Activated B cell treated with CpG ODN at 0.5 μM for 24 hours (primary cell): ENCODE measurements at regions not wholly inside any gene's neighbourhood (a gene's known extent, or its start where the extent isn't known, plus 50 kb on each side); places are given as distances from the start of the nearest gene placed in this dataset.

Experiments used
- ATAC-seq: fragments of 200-7000 bp; cut with Tn5 transposase; one replicate; pipeline ENCODE4 v1.10.0; 2021; ENCODE audit warnings: low read depth, mild to moderate bottlenecking, moderate library complexity
- CTCF ChIA-PET: fragments of 350-600 bp; sonication (Branson Sonifier 250); formaldehyde crosslinking; loops from one replicate; lab custom pipeline; 2021; ENCODE audit warnings: antibody characterized with exemption; lab: Charles Lee
- POLR2A ChIA-PET: fragments of 350-600 bp; sonication (Branson Sonifier 250); formaldehyde crosslinking; loops from one replicate; lab custom pipeline; 2021; ENCODE audit warnings: antibody characterized with exemption; lab: Charles Lee
- DNase-seq: peaks from one replicate; pipeline ENCODE4 v3.0.0; 2022
- H3K27ac Mint-ChIP-seq: one replicate; pipeline ENCODE4 v1.8.0; 2020; ENCODE audit warnings: mixed read lengths
- H3K27me3 Mint-ChIP-seq: one replicate; pipeline ENCODE4 v1.8.0; 2021; ENCODE audit warnings: mixed read lengths
- H3K36me3 Mint-ChIP-seq: one replicate; pipeline ENCODE4 v1.8.0; 2021; ENCODE audit warnings: low read depth, mixed read lengths
- H3K4me1 Mint-ChIP-seq: one replicate; pipeline ENCODE4 v1.8.0; 2021; ENCODE audit warnings: mixed read lengths
- H3K4me3 Mint-ChIP-seq: one replicate; pipeline ENCODE4 v1.8.0; 2020; ENCODE audit warnings: mild to moderate bottlenecking, mixed read lengths
- H3K9me3 Mint-ChIP-seq: one replicate; pipeline ENCODE4 v1.8.0; 2020; ENCODE audit warnings: mixed read lengths
- CTCF ChIP-seq: fragments of 200-600 bp; IDR thresholded peaks from one replicate; pipeline ENCODE4 v1.8.0; 2022; ENCODE audit warnings: antibody characterized with exemption, mild to moderate bottlenecking
- intact Hi-C: fragments of 100-400 bp; cut with micrococcal nuclease; formaldehyde crosslinking; loops from one replicate; pipeline ENCODE4 v1.15.1; 2024

DNA sequence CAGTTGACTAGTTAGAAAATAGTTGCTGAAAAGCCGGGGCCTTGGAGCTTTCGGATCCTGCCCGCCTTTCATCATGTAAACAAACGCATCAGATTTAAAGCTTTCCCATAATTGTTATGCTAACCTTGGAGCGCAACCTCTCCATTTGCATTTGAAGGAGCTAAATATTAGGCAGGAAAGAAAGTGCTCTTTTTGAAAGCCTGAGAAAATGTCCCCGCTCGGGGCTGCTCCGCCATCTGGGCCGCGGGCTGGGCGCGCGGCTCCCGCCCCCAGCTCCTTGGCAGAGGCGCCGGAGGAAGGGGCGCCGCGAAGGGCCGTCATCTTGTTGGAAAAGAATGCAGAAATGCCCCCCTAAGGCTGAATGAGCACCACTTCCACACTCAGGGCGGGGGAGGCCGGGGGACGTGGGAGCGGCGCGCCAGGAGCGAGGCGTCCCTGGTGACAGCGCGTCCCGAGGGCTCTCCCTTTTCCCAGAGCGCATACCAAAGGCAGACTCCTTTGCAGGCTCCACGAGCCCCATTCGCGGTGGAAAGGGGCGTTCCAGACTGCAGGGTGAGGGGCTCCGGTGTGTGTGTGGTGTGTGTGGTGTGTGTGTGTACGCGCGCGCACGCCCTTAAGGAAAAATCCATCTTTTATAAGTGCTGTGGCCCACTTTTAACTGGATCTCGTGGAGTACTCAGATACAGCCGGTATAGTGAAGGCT is 145.6 kb upstream of the ID4 start:
- H3K27ac Mint-ChIP-seq = no peak overlapping the region
- ATAC-seq = no peak
- ChIA-PET CTCF (no interaction called here), POLR2A (no interaction called here)
- H3K27me3 Mint-ChIP-seq = peaks cover 5% of the 10 kb centered on the region
- H3K4me1 Mint-ChIP-seq = no peaks in the 10 kb centered on the region
- H3K36me3 Mint-ChIP-seq = no peaks in the 10 kb centered on the region
- no peak for DNase-seq
- intact Hi-C loops = no loop called here
- no peaks in the 10 kb centered on the region for H3K9me3 Mint-ChIP-seq
- H3K4me3 Mint-ChIP-seq = no peak overlapping the region
- no peak for TF ChIP-seq CTCF

DNA sequence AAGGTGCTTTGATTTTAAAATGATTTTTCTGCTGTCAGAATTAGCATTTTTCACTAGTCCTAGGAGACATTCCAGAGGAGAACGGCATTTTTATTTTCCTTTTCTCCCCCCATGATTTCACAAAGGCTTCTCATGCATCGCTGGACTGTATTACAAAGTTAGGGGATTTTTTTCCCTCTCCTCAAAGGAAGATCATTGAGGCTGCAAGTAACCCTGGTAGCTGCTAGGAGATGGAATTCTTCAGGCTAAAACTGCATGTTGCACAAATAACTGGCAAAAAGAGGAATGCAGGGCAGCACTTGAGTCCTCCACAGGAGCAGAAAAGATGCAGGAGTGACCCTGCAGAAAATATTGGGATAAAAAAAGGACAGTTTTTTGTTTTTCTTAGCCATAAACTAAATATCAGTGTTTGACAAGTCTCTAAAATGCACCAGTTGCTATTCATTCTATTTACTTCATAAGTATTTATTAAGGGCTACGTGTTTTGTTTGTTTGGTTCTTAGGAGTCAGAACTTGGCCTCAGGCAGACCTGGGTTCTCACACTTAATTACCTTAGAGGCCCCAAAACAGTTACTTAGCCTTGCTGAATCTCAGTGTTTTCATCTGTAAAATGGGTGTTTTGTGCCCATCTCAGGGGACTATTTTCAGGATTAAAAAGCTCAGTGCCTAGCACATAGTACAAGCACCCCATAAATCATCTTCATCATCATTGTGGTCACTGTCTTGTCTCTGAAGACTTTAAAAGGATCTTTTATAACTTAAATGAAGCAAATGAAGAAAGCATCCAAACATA is 144.5 kb upstream of the ID4 start:
- ATAC-seq = no peak
- Mint-ChIP-seq H3K36me3 (no peaks in the 10 kb centered on the region), H3K9me3 (no peaks in the 10 kb centered on the region), H3K4me3 (no peak overlapping the region), H3K4me1 (no peaks in the 10 kb centered on the region), H3K27me3 (peaks cover 5% of the 10 kb centered on the region), H3K27ac (no peak overlapping the region)
- POLR2A ChIA-PET = no interaction called here
- intact Hi-C loops = no loop called here
- TF ChIP-seq CTCF = no peak
- no peak for DNase-seq
- CTCF ChIA-PET = no interaction called here

DNA sequence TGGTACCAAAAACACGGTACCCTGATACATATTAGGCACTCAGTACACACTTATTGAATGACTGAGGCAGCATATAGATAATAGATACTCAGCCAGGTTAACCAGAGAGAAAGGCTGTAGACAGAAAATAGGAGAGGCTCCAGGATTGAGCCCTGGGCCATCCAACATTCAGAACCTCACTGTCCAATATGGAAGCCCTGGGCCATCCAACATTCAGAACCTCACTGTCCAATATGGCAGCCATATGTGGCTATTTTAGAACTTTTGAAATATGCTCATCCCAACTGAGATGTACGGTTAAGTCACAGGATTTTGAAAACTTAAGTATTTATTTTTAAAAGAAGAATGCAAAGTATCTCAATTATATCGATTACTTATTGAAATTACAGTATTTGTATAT is 142.5 kb upstream of the ID4 start:
- H3K9me3 Mint-ChIP-seq = peaks cover 7% of the 10 kb centered on the region
- H3K27me3 Mint-ChIP-seq = peaks cover 5% of the 10 kb centered on the region
- ATAC-seq (no peak), DNase-seq (no peak)
- POLR2A ChIA-PET = no interaction called here
- H3K36me3 Mint-ChIP-seq = no peaks in the 10 kb centered on the region
- no peaks in the 10 kb centered on the region for H3K4me1 Mint-ChIP-seq
- no peak overlapping the region for H3K4me3 Mint-ChIP-seq
- no peak for TF ChIP-seq CTCF
- CTCF ChIA-PET = no interaction called here
- intact Hi-C loops = no loop called here
- H3K27ac Mint-ChIP-seq = no peak overlapping the region

DNA sequence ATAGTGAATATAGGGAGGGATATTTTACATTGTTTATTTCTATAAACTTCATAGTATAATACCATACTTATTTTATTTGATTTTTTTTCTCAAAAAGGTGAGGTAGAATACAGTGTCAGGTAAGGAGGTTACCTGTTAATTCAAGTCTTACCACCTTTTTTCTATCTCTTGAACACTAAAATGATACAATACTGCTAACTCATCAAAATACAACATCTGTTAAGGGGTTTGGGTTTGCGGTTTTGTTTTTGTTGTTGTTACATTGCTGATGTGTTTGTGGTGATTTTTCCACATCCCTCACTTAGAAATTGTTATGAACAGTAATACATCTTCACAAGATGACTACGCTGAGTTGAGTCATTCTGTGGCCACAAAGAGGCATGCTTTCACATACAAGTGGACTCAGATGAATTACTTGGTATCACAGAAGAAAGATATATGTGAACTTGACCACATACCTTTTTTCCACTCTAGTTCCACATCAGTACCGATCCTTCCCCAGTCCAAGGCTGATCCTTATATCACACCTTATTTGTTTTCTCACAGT is 139.4 kb upstream of the ID4 start:
- Mint-ChIP-seq H3K4me1 (no peaks in the 10 kb centered on the region), H3K27ac (no peak overlapping the region), H3K4me3 (no peak overlapping the region), H3K9me3 (peaks cover 7% of the 10 kb centered on the region), H3K36me3 (no peaks in the 10 kb centered on the region), H3K27me3 (no peaks in the 10 kb centered on the region)
- no peak for TF ChIP-seq CTCF
- ATAC-seq = no peak
- no peak for DNase-seq
- intact Hi-C loops = no loop called here
- ChIA-PET CTCF (no interaction called here), POLR2A (no interaction called here)

GRCh38 chr6:19699932-19700331 is 137.2 kb upstream of the ID4 start:
- H3K27ac Mint-ChIP-seq = no peak overlapping the region
- H3K27me3 Mint-ChIP-seq = no peaks in the 10 kb centered on the region
- DNase-seq (no peak), ATAC-seq (no peak)
- H3K4me1 Mint-ChIP-seq = no peaks in the 10 kb centered on the region
- POLR2A ChIA-PET = no interaction called here
- CTCF ChIA-PET = no interaction called here
- intact Hi-C loops = no loop called here
- no peak for TF ChIP-seq CTCF
- no peak overlapping the region for H3K4me3 Mint-ChIP-seq
- H3K36me3 Mint-ChIP-seq = no peaks in the 10 kb centered on the region
- peaks cover 7% of the 10 kb centered on the region for H3K9me3 Mint-ChIP-seq
